IMR-90 (cell line): ENCODE measurements at regions not wholly inside any gene's neighbourhood (a gene's known extent, or its start where the extent isn't known, plus 50 kb on each side); places are given as distances from the start of the nearest gene placed in this dataset.

Source experiments
- ATAC-seq: fragments of 200-7000 bp; cut with Tn5 transposase; 2 replicates; pipeline ENCODE4 v1.9.1; 2020; ENCODE audit warnings: low read depth, mild to moderate bottlenecking, moderate library complexity
- BruUV-seq: library from RNA; stranded (reverse); fragments of 400-500 nt; replicated peaks from 2 replicates; lab custom pipeline; 2021; lab: Mats Ljungman, UMichigan
- CTCF ChIA-PET: fragments of 300-600 bp; formaldehyde crosslinking; extraction: SDS; loops from one replicate; lab custom pipeline; 2021; ENCODE audit warnings: antibody characterized with exemption; lab: Yijun Ruan, JAX
- POLR2A ChIA-PET: fragments of 300-600 bp; sonication (Branson Sonifier 250); formaldehyde crosslinking; loops from one replicate; lab custom pipeline; 2022; ENCODE audit warnings: antibody characterized with exemption; ENCODE audit not compliant: unreplicated experiment; lab: Charles Lee
- DNase-seq: peaks from one replicate; pipeline ENCODE4 v3.0.0; 2013
- H2AFZ ChIP-seq: replicated peaks from 2 replicates; pipeline ENCODE3; 2013; ENCODE audit warnings: low read length, mild to moderate bottlenecking; ENCODE audit not compliant: poor library complexity
- H2AK5ac ChIP-seq: 2 replicates; pipeline ENCODE4 v1.6.1; 2013; ENCODE audit warnings: low read depth, low read length, inconsistent platforms
- H2AK9ac ChIP-seq: replicated peaks from 2 replicates; pipeline ENCODE3; 2013; ENCODE audit warnings: mild to moderate bottlenecking, low read depth, low read length, moderate library complexity; ENCODE audit not compliant: poor library complexity
- H2BK120ac ChIP-seq: 2 replicates; pipeline ENCODE4 v1.6.1; 2013; ENCODE audit warnings: low read depth, low read length, inconsistent platforms
- H2BK15ac ChIP-seq: 3 replicates; pipeline ENCODE4 v1.6.1; 2013; ENCODE audit warnings: low read depth, low read length, inconsistent platforms
- H2BK20ac ChIP-seq: 2 replicates; pipeline ENCODE4 v1.6.1; 2013; ENCODE audit warnings: low read depth, mild to moderate bottlenecking, inconsistent platforms, low read length, moderate library complexity
- H2BK5ac ChIP-seq: 2 replicates; pipeline ENCODE4 v1.6.1; 2013; ENCODE audit warnings: mild to moderate bottlenecking, low read depth, low read length, inconsistent platforms; ENCODE audit not compliant: poor library complexity, severe bottlenecking
- H3K14ac ChIP-seq: replicated peaks from 2 replicates; pipeline ENCODE4 v1.6.1; 2013; ENCODE audit warnings: low read depth, low read length, inconsistent platforms
- H3K18ac ChIP-seq: 2 replicates; pipeline ENCODE4 v1.6.1; 2013; ENCODE audit warnings: low read depth, low read length, control low read depth
- H3K23ac ChIP-seq: 2 replicates; pipeline ENCODE4 v1.6.1; 2013; ENCODE audit warnings: low read depth, low read length, inconsistent platforms
- H3K27ac ChIP-seq: 2 replicates; pipeline ENCODE4 v1.5.1; 2013; ENCODE audit warnings: mild to moderate bottlenecking, control low read depth, low read length; ENCODE audit not compliant: insufficient read depth
- H3K27me3 ChIP-seq: 2 replicates; pipeline ENCODE4 v1.6.1; 2013; ENCODE audit warnings: low read length; ENCODE audit not compliant: control insufficient read depth, insufficient read depth
- H3K36me3 ChIP-seq: 2 replicates; pipeline ENCODE4 v1.6.1; 2013; ENCODE audit warnings: low read length, mixed read lengths; ENCODE audit not compliant: control insufficient read depth, insufficient read depth
- H3K4ac ChIP-seq: 2 replicates; pipeline ENCODE4 v1.6.1; 2013; ENCODE audit warnings: low read depth, low read length, inconsistent platforms
- H3K4me1 ChIP-seq: 2 replicates; pipeline ENCODE4 v1.6.1; 2013; ENCODE audit warnings: low read length, mixed read lengths; ENCODE audit not compliant: control insufficient read depth, insufficient read depth
- H3K4me2 ChIP-seq: 2 replicates; pipeline ENCODE4 v1.6.1; 2013; ENCODE audit warnings: low read depth, mild to moderate bottlenecking, control low read depth, low read length, moderate library complexity
- H3K4me3 ChIP-seq: 2 replicates; pipeline ENCODE4 v1.5.1; 2013; ENCODE audit warnings: low read depth, mild to moderate bottlenecking, control low read depth, low read length, moderate library complexity; ENCODE audit not compliant: insufficient read depth
- H3K56ac ChIP-seq: 2 replicates; pipeline ENCODE4 v1.6.1; 2013; ENCODE audit warnings: low read length, inconsistent platforms; ENCODE audit not compliant: insufficient read depth; ENCODE audit errors: extremely low read depth
- H3K79me1 ChIP-seq, 2 experiments: 2 replicates each; pipeline ENCODE4 v1.6.1; 2013; ENCODE audit warnings: low read length in 2 of 2, inconsistent platforms in 1 of 2, low read depth in 1 of 2
- H3K9ac ChIP-seq: 2 replicates; pipeline ENCODE4 v1.6.1; 2013; ENCODE audit warnings: low read depth, low read length, control low read depth
- H3K9me1 ChIP-seq: 2 replicates; pipeline ENCODE4 v1.6.1; 2013; ENCODE audit warnings: low read length, inconsistent platforms; ENCODE audit not compliant: insufficient read depth
- H3K9me3 ChIP-seq: 2 replicates; pipeline ENCODE4 v1.6.1; 2013; ENCODE audit warnings: low read length; ENCODE audit not compliant: control insufficient read depth, insufficient read depth
- H4K20me1 ChIP-seq: 2 replicates; pipeline ENCODE4 v1.6.1; 2013; ENCODE audit warnings: low read length, inconsistent platforms; ENCODE audit not compliant: insufficient read depth
- H4K5ac ChIP-seq: 2 replicates; pipeline ENCODE4 v1.6.1; 2013; ENCODE audit warnings: mild to moderate bottlenecking, low read depth, low read length, control low read depth
- H4K8ac ChIP-seq, 2 experiments: 2 replicates each; pipeline ENCODE4 v1.6.1; 2013; ENCODE audit warnings: low read depth in 2 of 2, low read length in 2 of 2, control low read depth in 1 of 2, inconsistent platforms in 1 of 2
- H4K91ac ChIP-seq: 2 replicates; pipeline ENCODE4 v1.6.1; 2013; ENCODE audit warnings: low read depth, low read length, inconsistent platforms; ENCODE audit not compliant: insufficient read depth
- BHLHE40 ChIP-seq: fragments of 150-350 bp; IDR thresholded peaks from 2 replicates; pipeline ENCODE4 v1.6.1; 2016; ENCODE audit warnings: mild to moderate bottlenecking, low read depth, low read length
- CEBPB ChIP-seq: IDR thresholded peaks from 2 replicates; pipeline ENCODE4 v1.6.1; 2012; ENCODE audit warnings: low read depth, low read length, improper control_type of control experiment
- CHD1 ChIP-seq: IDR thresholded peaks from 2 replicates; pipeline ENCODE4 v1.6.1; 2012; ENCODE audit warnings: low read depth, low read length, improper control_type of control experiment
- CTCF ChIP-seq: conservative IDR thresholded peaks from 2 replicates; pipeline ENCODE4 v1.5.1; 2012; ENCODE audit warnings: mild to moderate bottlenecking, low read depth, low read length, improper control_type of control experiment
- POLR2A ChIP-seq: IDR thresholded peaks from 2 replicates; pipeline ENCODE4 v1.6.1; 2012; ENCODE audit warnings: mild to moderate bottlenecking, low read depth, low read length
- RAD21 ChIP-seq: IDR thresholded peaks from 2 replicates; pipeline ENCODE4 v1.6.1; 2012; ENCODE audit warnings: low read length, improper control_type of control experiment
- USF2 ChIP-seq: fragments of 150-350 bp; IDR thresholded peaks from 2 replicates; pipeline ENCODE4 v1.6.1; 2017; ENCODE audit warnings: mild to moderate bottlenecking, antibody characterized with exemption, low read length, low read depth
- WGBS, 2 experiments: methylation state at CpG; one replicate each; pipeline versions ENCODE4 v1.1.5 to v1.1.7; 2013; ENCODE audit warnings: missing lambda C conversion rate in 2 of 2; ENCODE audit not compliant: insufficient read length in 1 of 2; ENCODE audit errors: extremely low coverage in 2 of 2; 5-methylcytosine and 5-hydroxymethylcytosine counted together
- dilution Hi-C: fragments of 300-500 bp; cut with HindIII; formaldehyde crosslinking; loops from one replicate; pipeline ENCODE4 v1.14.3; 2018; ENCODE audit warnings: low sequenced_read_pairs; ENCODE audit not compliant: unreplicated experiment
- in situ Hi-C: fragments of 300-500 bp; cut with MboI; formaldehyde crosslinking; loops from 3 replicates; pipeline ENCODE4 v1.14.3; 2019; ENCODE audit warnings: low sequenced_read_pairs, inconsistent platforms, mixed read lengths
- intact Hi-C: fragments of 100-400 bp; cut with micrococcal nuclease; formaldehyde crosslinking; loops from 2 replicates; pipeline ENCODE4 v1.10.0; 2022

GRCh38 chr9:124134526-124134925, 123.0 kb downstream of the LHX2 start:
- ATAC-seq (no peak), DNase-seq (no peak)
- no peak overlapping the region for H2AFZ ChIP-seq
- H3K79me1 ChIP-seq, result no peaks in the 10 kb centered on the region
- peaks cover 11% of the 10 kb centered on the region for H3K4me1 ChIP-seq
- H2BK15ac ChIP-seq, result no peak overlapping the region
- dilution Hi-C loops (no loop called here), intact Hi-C loops (no loop called here), in situ Hi-C loops (no loop called here)
- no TSS peak for BruUV-seq
- H3K9me1 ChIP-seq, result peaks cover 7% of the 10 kb centered on the region; the same call in 1 of the 2 replicates
- TF ChIP-seq CEBPB (no peak), USF2 (no peak), CTCF (no peak), RAD21 (no peak), POLR2A (no peak), BHLHE40 (no peak), CHD1 (no peak)
- H3K4ac ChIP-seq, result no peak overlapping the region
- no peak overlapping the region for H4K8ac ChIP-seq
- H3K18ac ChIP-seq, result no peak overlapping the region
- no peak overlapping the region for H3K9ac ChIP-seq
- H2BK120ac ChIP-seq, result no peak overlapping the region
- no peak overlapping the region for H4K91ac ChIP-seq
- H3K27me3 ChIP-seq, result no peaks in the 10 kb centered on the region; the same call in 1 of the 2 replicates
- no CpG with 5 or more reads among the region's 3 CpGs for WGBS, 2 experiments
- H3K27ac ChIP-seq, result no peak overlapping the region
- H3K36me3 ChIP-seq, result no peaks in the 10 kb centered on the region
- no peak overlapping the region for H2BK20ac ChIP-seq
- H4K20me1 ChIP-seq, result no peaks in the 10 kb centered on the region; the same call in 1 of the 2 replicates
- no peak overlapping the region for H3K14ac ChIP-seq
- no peak overlapping the region for H2AK5ac ChIP-seq
- no peak overlapping the region for H3K4me3 ChIP-seq
- no peak overlapping the region for H3K23ac ChIP-seq
- ChIA-PET POLR2A (no interaction called here), CTCF (no interaction called here)
- no peak overlapping the region for H3K56ac ChIP-seq
- no peak overlapping the region for H3K4me2 ChIP-seq
- H2AK9ac ChIP-seq, result no peak overlapping the region
- no peaks in the 10 kb centered on the region for H3K9me3 ChIP-seq
- H2BK5ac ChIP-seq, result no peak overlapping the region
- H4K5ac ChIP-seq, result no peak overlapping the region
